ENCODE measurements at regions not wholly inside any gene's neighbourhood (a gene's known extent, or its start where the extent isn't known, plus 50 kb on each side); places are given as distances from the start of the nearest gene placed in this dataset.

- Histone ChIP-seq H3K9me3 (ENCODE audit: control insufficient read depth in 2 of 2, insufficient read depth in 1 of 2, low read length in 1 of 2) (peaks cover 0 to 8% of the 10 kb centered on the region in 2 donors), H3K27me3 (ENCODE audit: control insufficient read depth in 2 of 2, insufficient read depth in 1 of 2, low read length in 1 of 2) (no peaks in the 10 kb centered on the region), H3K4me1 (ENCODE audit: control insufficient read depth in 2 of 2, insufficient read depth in 2 of 2, low read length in 2 of 2) (peaks cover 7 to 18% of the 10 kb centered on the region in 2 donors), H3K27ac (ENCODE audit: low read depth in 1 of 2, low read length in 1 of 2) (no peak overlapping the region), H3K4me3 (ENCODE audit: low read length in 2 of 2) (no peak overlapping the region), H3K36me3 (ENCODE audit: control insufficient read depth in 2 of 2, insufficient read depth in 2 of 2, low read length in 1 of 2) (no peaks in the 10 kb centered on the region)
- DNase-seq (ENCODE audit: low read depth in 6 of 9, low spot score in 9 of 9) = peak in 1 of 9 donors; percentile 8
- 88% methylated on average over 6 of the region's 6 CpGs for WGBS
Measured at GRCh38 chr2:60230037-60230436, 323.4 kb downstream of the BCL11A start.

GRCh38 chr2:60226943-60227342 is 326.5 kb downstream of the BCL11A start:
- 96% methylated on average over 3 of the region's 3 CpGs for WGBS
- peaks cover 7 to 18% of the 10 kb centered on the region in 2 donors for H3K4me1 ChIP-seq (ENCODE audit: control insufficient read depth in 2 of 2, insufficient read depth in 2 of 2, low read length in 2 of 2)

DNA sequence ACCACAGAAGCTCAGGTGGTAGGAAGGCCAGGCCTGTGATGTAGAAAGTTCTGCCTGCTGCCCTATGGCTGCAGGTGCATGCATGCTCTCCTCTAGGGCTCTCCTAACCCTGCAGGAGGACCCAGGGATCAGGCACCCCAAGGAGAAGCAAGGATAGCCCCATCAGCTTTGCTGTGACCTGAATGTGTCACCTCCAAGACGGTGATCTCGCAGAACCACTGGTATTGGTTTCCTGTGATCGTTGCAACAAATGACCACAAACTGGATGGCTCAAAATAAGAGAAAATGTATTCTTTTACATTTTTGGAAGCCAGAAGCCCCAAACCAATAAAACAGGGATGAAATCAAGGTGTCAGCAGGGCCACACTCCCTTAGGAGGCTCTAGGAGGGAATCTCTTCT is 327.3 kb downstream of the BCL11A start:
- Histone ChIP-seq H3K4me3 (ENCODE audit: low read length in 2 of 2) (no peak overlapping the region), H3K27me3 (ENCODE audit: control insufficient read depth in 2 of 2, insufficient read depth in 1 of 2, low read length in 1 of 2) (no peaks in the 10 kb centered on the region), H3K9me3 (ENCODE audit: control insufficient read depth in 2 of 2, insufficient read depth in 1 of 2, low read length in 1 of 2) (peaks cover 0 to 8% of the 10 kb centered on the region in 2 donors), H3K27ac (ENCODE audit: low read depth in 1 of 2, low read length in 1 of 2) (no peak overlapping the region), H3K36me3 (ENCODE audit: control insufficient read depth in 2 of 2, insufficient read depth in 2 of 2, low read length in 1 of 2) (no peaks in the 10 kb centered on the region), H3K4me1 (ENCODE audit: control insufficient read depth in 2 of 2, insufficient read depth in 2 of 2, low read length in 2 of 2) (peaks cover 7 to 18% of the 10 kb centered on the region in 2 donors)
- no peak for DNase-seq (ENCODE audit: low read depth in 6 of 9, low spot score in 9 of 9)
- WGBS = 46% methylated on average over 3 of the region's 3 CpGs

More at GRCh38 chr2:60226943-60227342, 326.5 kb downstream of the BCL11A start:
- Histone ChIP-seq H3K9me3 (ENCODE audit: control insufficient read depth in 2 of 2, insufficient read depth in 1 of 2, low read length in 1 of 2) (peaks cover 0 to 8% of the 10 kb centered on the region in 2 donors), H3K27ac (ENCODE audit: low read depth in 1 of 2, low read length in 1 of 2) (no peak overlapping the region), H3K4me3 (ENCODE audit: low read length in 2 of 2) (no peak overlapping the region), H3K27me3 (ENCODE audit: control insufficient read depth in 2 of 2, insufficient read depth in 1 of 2, low read length in 1 of 2) (no peaks in the 10 kb centered on the region), H3K36me3 (ENCODE audit: control insufficient read depth in 2 of 2, insufficient read depth in 2 of 2, low read length in 1 of 2) (no peaks in the 10 kb centered on the region)
- DNase-seq (ENCODE audit: low read depth in 6 of 9, low spot score in 9 of 9) = no peak

- Histone ChIP-seq H3K36me3 (ENCODE audit: control insufficient read depth in 2 of 2, insufficient read depth in 2 of 2, low read length in 1 of 2) (no peaks in the 10 kb centered on the region), H3K9me3 (ENCODE audit: control insufficient read depth in 2 of 2, insufficient read depth in 1 of 2, low read length in 1 of 2) (peaks cover 0 to 6% of the 10 kb centered on the region in 2 donors), H3K4me3 (ENCODE audit: low read length in 2 of 2) (no peak overlapping the region), H3K27me3 (ENCODE audit: control insufficient read depth in 2 of 2, insufficient read depth in 1 of 2, low read length in 1 of 2) (no peaks in the 10 kb centered on the region), H3K4me1 (ENCODE audit: control insufficient read depth in 2 of 2, insufficient read depth in 2 of 2, low read length in 2 of 2) (peaks cover 5 to 11% of the 10 kb centered on the region in 2 donors), H3K27ac (ENCODE audit: low read depth in 1 of 2, low read length in 1 of 2) (no peak overlapping the region)
- DNase-seq (ENCODE audit: low read depth in 6 of 9, low spot score in 9 of 9) = no peak
- over 99% methylated on average over 2 of the region's 2 CpGs for WGBS
Measured at GRCh38 chr2:60223859-60224258, 329.6 kb downstream of the BCL11A start.

DNA sequence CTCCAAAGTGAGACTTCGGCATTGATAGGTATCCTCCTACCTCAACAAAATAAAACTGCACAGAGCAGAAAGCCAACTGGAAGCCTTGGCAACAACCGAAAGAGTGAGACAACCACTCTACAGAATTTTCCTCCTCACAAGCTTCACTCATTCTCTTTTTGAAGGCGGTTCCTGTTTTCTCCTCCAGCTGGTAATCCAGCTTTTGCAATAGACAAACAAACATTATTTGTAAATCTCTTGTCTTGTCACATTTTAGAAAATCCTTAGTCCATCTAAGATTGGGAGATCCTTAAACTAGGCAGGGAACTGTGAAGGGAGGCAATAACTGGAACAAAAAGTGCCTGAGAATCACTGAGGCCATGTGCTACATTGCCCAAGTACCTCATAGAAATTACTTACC is 332.4 kb downstream of the BCL11A start:
- peaks cover 13 to 20% of the 10 kb centered on the region in 2 donors for H3K4me1 ChIP-seq (ENCODE audit: control insufficient read depth in 2 of 2, insufficient read depth in 2 of 2, low read length in 2 of 2)
- H3K9me3 ChIP-seq (ENCODE audit: control insufficient read depth in 2 of 2, insufficient read depth in 1 of 2, low read length in 1 of 2) = no peaks in the 10 kb centered on the region
- WGBS = 95% methylated on average over 3 of the region's 3 CpGs
- no peak overlapping the region for H3K4me3 ChIP-seq (ENCODE audit: low read length in 2 of 2)
- no peak overlapping the region for H3K27ac ChIP-seq (ENCODE audit: low read depth in 1 of 2, low read length in 1 of 2)
- no peaks in the 10 kb centered on the region for H3K36me3 ChIP-seq (ENCODE audit: control insufficient read depth in 2 of 2, insufficient read depth in 2 of 2, low read length in 1 of 2)
- DNase-seq (ENCODE audit: low read depth in 6 of 9, low spot score in 9 of 9) = no peak
- no peaks in the 10 kb centered on the region for H3K27me3 ChIP-seq (ENCODE audit: control insufficient read depth in 2 of 2, insufficient read depth in 1 of 2, low read length in 1 of 2)

GRCh38 chr2:60219536-60219935 is 333.9 kb downstream of the BCL11A start:
- Histone ChIP-seq H3K4me3 (ENCODE audit: low read length in 2 of 2) (no peak overlapping the region), H3K27me3 (ENCODE audit: control insufficient read depth in 2 of 2, insufficient read depth in 1 of 2, low read length in 1 of 2) (no peaks in the 10 kb centered on the region), H3K36me3 (ENCODE audit: control insufficient read depth in 2 of 2, insufficient read depth in 2 of 2, low read length in 1 of 2) (no peaks in the 10 kb centered on the region), H3K4me1 (ENCODE audit: control insufficient read depth in 2 of 2, insufficient read depth in 2 of 2, low read length in 2 of 2) (peaks cover 9 to 12% of the 10 kb centered on the region in 2 donors), H3K9me3 (ENCODE audit: control insufficient read depth in 2 of 2, insufficient read depth in 1 of 2, low read length in 1 of 2) (no peaks in the 10 kb centered on the region), H3K27ac (ENCODE audit: low read depth in 1 of 2, low read length in 1 of 2) (no peak overlapping the region)
- 96% methylated on average over 6 of the region's 6 CpGs for WGBS
- DNase-seq (ENCODE audit: low read depth in 6 of 9, low spot score in 9 of 9) = no peak

- Histone ChIP-seq H3K4me3 (ENCODE audit: low read length in 2 of 2) (no peak overlapping the region), H3K4me1 (ENCODE audit: control insufficient read depth in 2 of 2, insufficient read depth in 2 of 2, low read length in 2 of 2) (peaks cover 9 to 12% of the 10 kb centered on the region in 2 donors), H3K9me3 (ENCODE audit: control insufficient read depth in 2 of 2, insufficient read depth in 1 of 2, low read length in 1 of 2) (no peaks in the 10 kb centered on the region), H3K36me3 (ENCODE audit: control insufficient read depth in 2 of 2, insufficient read depth in 2 of 2, low read length in 1 of 2) (no peaks in the 10 kb centered on the region), H3K27ac (ENCODE audit: low read depth in 1 of 2, low read length in 1 of 2) (no peak overlapping the region), H3K27me3 (ENCODE audit: control insufficient read depth in 2 of 2, insufficient read depth in 1 of 2, low read length in 1 of 2) (no peaks in the 10 kb centered on the region)
- peak in 3 of 9 donors; percentile 16 to 53 (median 18) for DNase-seq (ENCODE audit: low read depth in 6 of 9, low spot score in 9 of 9)
- WGBS = 26% methylated on average over 4 of the region's 4 CpGs
Measured at GRCh38 chr2:60216452-60216995, 336.9 kb downstream of the BCL11A start.

GRCh38 chr2:60215386-60215901 is 338.0 kb downstream of the BCL11A start:
- Histone ChIP-seq H3K4me3 (ENCODE audit: low read length in 2 of 2) (no peak overlapping the region), H3K4me1 (ENCODE audit: control insufficient read depth in 2 of 2, insufficient read depth in 2 of 2, low read length in 2 of 2) (peaks cover 9 to 12% of the 10 kb centered on the region in 2 donors), H3K27me3 (ENCODE audit: control insufficient read depth in 2 of 2, insufficient read depth in 1 of 2, low read length in 1 of 2) (no peaks in the 10 kb centered on the region), H3K36me3 (ENCODE audit: control insufficient read depth in 2 of 2, insufficient read depth in 2 of 2, low read length in 1 of 2) (no peaks in the 10 kb centered on the region), H3K27ac (ENCODE audit: low read depth in 1 of 2, low read length in 1 of 2) (no peak overlapping the region), H3K9me3 (ENCODE audit: control insufficient read depth in 2 of 2, insufficient read depth in 1 of 2, low read length in 1 of 2) (no peaks in the 10 kb centered on the region)
- DNase-seq (ENCODE audit: low read depth in 6 of 9, low spot score in 9 of 9) = no peak
- 96% methylated on average over 17 of the region's 17 CpGs for WGBS

GRCh38 chr2:60214626-60214875 is 338.9 kb downstream of the BCL11A start:
- Histone ChIP-seq H3K27me3 (ENCODE audit: control insufficient read depth in 2 of 2, insufficient read depth in 1 of 2, low read length in 1 of 2) (no peaks in the 10 kb centered on the region), H3K36me3 (ENCODE audit: control insufficient read depth in 2 of 2, insufficient read depth in 2 of 2, low read length in 1 of 2) (no peaks in the 10 kb centered on the region), H3K4me1 (ENCODE audit: control insufficient read depth in 2 of 2, insufficient read depth in 2 of 2, low read length in 2 of 2) (peaks cover 9 to 12% of the 10 kb centered on the region in 2 donors), H3K4me3 (ENCODE audit: low read length in 2 of 2) (no peak overlapping the region), H3K9me3 (ENCODE audit: control insufficient read depth in 2 of 2, insufficient read depth in 1 of 2, low read length in 1 of 2) (no peaks in the 10 kb centered on the region), H3K27ac (ENCODE audit: low read depth in 1 of 2, low read length in 1 of 2) (no peak overlapping the region)
- DNase-seq (ENCODE audit: low read depth in 6 of 9, low spot score in 9 of 9) = no peak
